Right lung (tissue), 2 donors: ENCODE measurements at regions not wholly inside any gene's neighbourhood (a gene's known extent, or its start where the extent isn't known, plus 50 kb on each side); places are given as distances from the start of the nearest gene placed in this dataset.

Experiments
- DNase-seq, 2 donors: peaks; one replicate each; pipeline ENCODE4 v3.0.0-alpha.2; 2013

GRCh38 chr11:42482822-42483221, 829.0 kb upstream of the API5 start:
- no peak for DNase-seq

GRCh38 chr11:42490506-42490905, 821.3 kb upstream of the API5 start:
- DNase-seq, result no peak

- DNase-seq, result no peak
Observed at GRCh38 chr11:42494459-42494858, 817.3 kb upstream of the API5 start.

GRCh38 chr11:42498971-42499370, 812.8 kb upstream of the API5 start:
- no peak for DNase-seq

- DNase-seq, result no peak
Observed at GRCh38 chr11:42502151-42502550, 809.6 kb upstream of the API5 start.

GRCh38 chr11:42521994-42522393, 789.8 kb upstream of the API5 start:
- DNase-seq, result no peak

GRCh38 chr11:42524534-42525227, 787.1 kb upstream of the API5 start:
- DNase-seq, result peak; percentile 56 to 71

- no peak for DNase-seq
Observed at GRCh38 chr11:42526426-42526825, 785.4 kb upstream of the API5 start.

- no peak for DNase-seq
Observed at GRCh38 chr11:42528471-42528870, 783.3 kb upstream of the API5 start.

GRCh38 chr11:42528911-42529310, 782.9 kb upstream of the API5 start:
- no peak for DNase-seq

- no peak for DNase-seq
Observed at GRCh38 chr11:42536611-42537360, 775.0 kb upstream of the API5 start.

GRCh38 chr11:42542336-42542735, 769.5 kb upstream of the API5 start:
- no peak for DNase-seq

GRCh38 chr11:42543844-42544419, 767.9 kb upstream of the API5 start:
- DNase-seq, result no peak

GRCh38 chr11:42544726-42545125, 767.1 kb upstream of the API5 start:
- DNase-seq, result no peak

GRCh38 chr11:42545954-42546353, 765.8 kb upstream of the API5 start:
- DNase-seq, result no peak

- peak; percentile 53 to 54 for DNase-seq
Observed at GRCh38 chr11:42552786-42553185, 759.0 kb upstream of the API5 start.

- DNase-seq, result no peak
Observed at GRCh38 chr11:42555190-42555589, 756.6 kb upstream of the API5 start.

- no peak for DNase-seq
Observed at GRCh38 chr11:42571131-42571877, 740.5 kb upstream of the API5 start.

GRCh38 chr11:42571878-42572610, 739.8 kb upstream of the API5 start:
- DNase-seq, result no peak

- no peak for DNase-seq
Observed at GRCh38 chr11:42576318-42576717, 735.5 kb upstream of the API5 start.

GRCh38 chr11:42589286-42589685, 722.5 kb upstream of the API5 start:
- peak; percentile 36 to 52 for DNase-seq

- no peak for DNase-seq
Observed at GRCh38 chr11:42591841-42592240, 720.0 kb upstream of the API5 start.
